ENCODE measurements at regions not wholly inside any gene's neighbourhood (a gene's known extent, or its start where the extent isn't known, plus 50 kb on each side); places are given as distances from the start of the nearest gene placed in this dataset.
A peak's percentile ranks its signal among the peaks of the same experiment; 100 is the strongest.

DNA sequence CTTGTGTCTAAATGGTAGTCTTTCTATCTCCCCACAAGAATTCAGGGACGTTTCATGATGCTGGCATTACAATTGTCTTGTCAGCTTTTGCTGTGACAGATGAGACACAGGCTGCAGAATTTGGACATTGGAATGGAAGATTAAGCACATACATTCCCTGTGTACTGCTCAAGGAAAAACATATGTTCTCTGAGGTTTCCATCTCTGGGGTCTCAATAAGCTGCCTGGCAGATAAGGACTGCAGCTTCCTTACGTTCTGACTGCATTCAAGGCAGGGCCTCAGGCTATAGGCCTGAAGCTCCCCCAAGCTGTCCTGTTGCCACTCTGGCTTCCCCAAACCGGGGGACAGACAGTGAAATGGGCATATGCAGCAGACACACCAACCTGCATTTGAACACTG is 91.3 kb upstream of the KL start:
- Histone ChIP-seq H3K36me3 (no peaks in the 10 kb centered on the region), H3K27ac (no peak overlapping the region), H3K27me3 (no peaks in the 10 kb centered on the region), H3K9me3 (ENCODE audit: low read depth) (no peaks in the 10 kb centered on the region), H3K4me1 (ENCODE audit: low read depth) (no peaks in the 10 kb centered on the region), H3K4me3 (no peak overlapping the region)
- TF ChIP-seq, protein P1, sequence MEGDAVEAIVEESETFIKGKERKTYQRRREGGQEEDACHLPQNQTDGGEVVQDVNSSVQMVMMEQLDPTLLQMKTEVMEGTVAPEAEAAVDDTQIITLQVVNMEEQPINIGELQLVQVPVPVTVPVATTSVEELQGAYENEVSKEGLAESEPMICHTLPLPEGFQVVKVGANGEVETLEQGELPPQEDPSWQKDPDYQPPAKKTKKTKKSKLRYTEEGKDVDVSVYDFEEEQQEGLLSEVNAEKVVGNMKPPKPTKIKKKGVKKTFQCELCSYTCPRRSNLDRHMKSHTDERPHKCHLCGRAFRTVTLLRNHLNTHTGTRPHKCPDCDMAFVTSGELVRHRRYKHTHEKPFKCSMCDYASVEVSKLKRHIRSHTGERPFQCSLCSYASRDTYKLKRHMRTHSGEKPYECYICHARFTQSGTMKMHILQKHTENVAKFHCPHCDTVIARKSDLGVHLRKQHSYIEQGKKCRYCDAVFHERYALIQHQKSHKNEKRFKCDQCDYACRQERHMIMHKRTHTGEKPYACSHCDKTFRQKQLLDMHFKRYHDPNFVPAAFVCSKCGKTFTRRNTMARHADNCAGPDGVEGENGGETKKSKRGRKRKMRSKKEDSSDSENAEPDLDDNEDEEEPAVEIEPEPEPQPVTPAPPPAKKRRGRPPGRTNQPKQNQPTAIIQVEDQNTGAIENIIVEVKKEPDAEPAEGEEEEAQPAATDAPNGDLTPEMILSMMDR (IDR thresholded peaks at IDR 0.05; ENCODE audit: low read depth, low read length) = no peak
- no peak for DNase-seq (ENCODE audit: low read depth in 1 of 2, low spot score in 1 of 2)

DNA sequence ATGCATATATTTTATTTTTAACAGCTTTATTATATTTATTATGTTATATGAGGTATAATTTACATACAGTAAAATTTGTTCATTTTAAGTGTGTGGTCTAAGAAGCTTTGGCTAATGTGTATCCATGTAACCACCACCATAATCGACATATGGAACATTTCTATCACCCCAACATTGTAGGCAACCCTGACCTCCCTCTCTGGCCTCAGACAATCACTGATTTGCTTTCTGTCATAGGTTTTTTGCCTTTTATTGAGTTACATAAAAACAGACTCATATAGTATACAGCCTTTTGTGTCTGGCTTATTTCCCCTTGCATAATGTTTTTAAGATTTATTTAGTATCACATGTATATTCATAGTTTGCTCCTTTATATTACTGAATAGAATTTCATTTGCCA is 90.7 kb upstream of the KL start:
- TF ChIP-seq, protein P1 (IDR thresholded peaks at IDR 0.05; ENCODE audit: low read depth, low read length) = no peak
- Histone ChIP-seq H3K4me1 (ENCODE audit: low read depth) (no peaks in the 10 kb centered on the region), H3K27me3 (no peaks in the 10 kb centered on the region), H3K27ac (no peak overlapping the region), H3K9me3 (ENCODE audit: low read depth) (no peaks in the 10 kb centered on the region), H3K36me3 (no peaks in the 10 kb centered on the region), H3K4me3 (no peak overlapping the region)
- DNase-seq (ENCODE audit: low read depth in 1 of 2, low spot score in 1 of 2) = no peak

DNA sequence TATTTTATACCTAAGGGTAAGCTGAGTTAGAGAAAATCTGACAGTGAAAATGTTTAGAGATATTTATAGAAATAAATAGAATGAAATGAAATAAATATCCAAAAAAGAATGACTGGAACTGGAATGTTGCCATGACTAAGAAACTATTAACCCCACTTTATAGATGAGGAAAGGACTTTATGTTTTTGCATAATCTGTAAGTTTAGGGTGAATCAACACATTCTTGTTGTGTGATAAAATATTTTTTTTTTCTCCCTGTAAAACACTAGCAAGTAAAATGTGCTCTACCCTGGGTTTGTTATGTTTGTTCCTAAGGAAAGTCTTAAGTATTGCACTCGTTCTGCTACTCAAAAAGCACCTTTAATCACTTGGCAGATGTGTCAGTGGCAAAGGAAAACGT is 83.8 kb upstream of the KL start:
- H3K9me3 ChIP-seq (ENCODE audit: low read depth) = no peaks in the 10 kb centered on the region
- no peak overlapping the region for H3K4me3 ChIP-seq
- H3K36me3 ChIP-seq = no peaks in the 10 kb centered on the region
- no peaks in the 10 kb centered on the region for H3K4me1 ChIP-seq (ENCODE audit: low read depth)
- DNase-seq (ENCODE audit: low read depth in 1 of 2, low spot score in 1 of 2) = peak in 1 of 2 donors; percentile 53
- no peak overlapping the region for H3K27ac ChIP-seq
- TF ChIP-seq, protein P1 (IDR thresholded peaks at IDR 0.05; ENCODE audit: low read depth, low read length) = no peak
- H3K27me3 ChIP-seq = no peaks in the 10 kb centered on the region

DNA sequence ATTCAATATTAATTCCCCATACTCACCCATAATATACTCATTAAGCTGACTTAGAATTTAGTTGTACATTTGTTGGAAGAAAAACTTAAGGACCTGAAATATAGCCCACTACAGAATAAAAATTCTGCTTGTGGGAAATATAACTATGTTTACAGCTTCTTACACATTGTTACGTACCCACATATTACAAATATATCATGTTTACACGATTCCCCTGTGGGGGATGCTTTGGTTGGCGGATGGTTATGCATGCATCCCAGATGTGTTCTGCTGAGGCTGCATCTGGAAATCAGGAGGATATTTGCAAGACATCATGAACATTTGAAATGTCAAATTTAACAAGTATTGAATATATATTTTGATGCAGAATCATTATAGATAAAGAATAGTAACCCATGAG is 79.5 kb upstream of the KL start:
- no peaks in the 10 kb centered on the region for H3K9me3 ChIP-seq (ENCODE audit: low read depth)
- no peak for DNase-seq (ENCODE audit: low read depth in 1 of 2, low spot score in 1 of 2)
- H3K4me3 ChIP-seq = no peak overlapping the region
- H3K27me3 ChIP-seq = no peaks in the 10 kb centered on the region
- TF ChIP-seq, protein P1 (IDR thresholded peaks at IDR 0.05; ENCODE audit: low read depth, low read length) = no peak
- H3K36me3 ChIP-seq = no peaks in the 10 kb centered on the region
- no peak overlapping the region for H3K27ac ChIP-seq
- H3K4me1 ChIP-seq (ENCODE audit: low read depth) = no peaks in the 10 kb centered on the region

DNA sequence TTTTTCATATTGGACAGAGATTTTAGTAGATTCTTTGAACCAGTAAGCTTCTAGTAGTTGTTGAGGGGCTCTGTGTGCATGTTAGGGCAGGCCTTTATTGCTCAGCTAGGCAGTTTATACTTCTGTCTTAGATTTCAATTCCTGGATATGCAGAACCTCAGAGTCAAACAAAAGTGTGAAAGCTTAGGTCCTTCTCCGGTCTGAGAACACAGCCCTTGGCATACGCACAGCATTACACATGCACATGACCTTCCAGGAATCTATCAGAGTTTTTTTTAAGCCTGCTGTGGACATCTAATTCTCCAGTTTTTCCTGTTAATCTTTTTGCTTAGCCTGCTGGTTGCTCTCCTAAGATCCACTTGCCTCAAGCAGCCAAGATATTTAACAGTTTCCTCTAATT is 77.9 kb upstream of the KL start:
- no peaks in the 10 kb centered on the region for H3K9me3 ChIP-seq (ENCODE audit: low read depth)
- TF ChIP-seq, protein P1 (IDR thresholded peaks at IDR 0.05; ENCODE audit: low read depth, low read length) = no peak
- H3K4me1 ChIP-seq (ENCODE audit: low read depth) = no peaks in the 10 kb centered on the region
- no peak for DNase-seq (ENCODE audit: low read depth in 1 of 2, low spot score in 1 of 2)
- no peaks in the 10 kb centered on the region for H3K36me3 ChIP-seq
- no peak overlapping the region for H3K4me3 ChIP-seq
- no peaks in the 10 kb centered on the region for H3K27me3 ChIP-seq
- H3K27ac ChIP-seq = no peak overlapping the region

DNA sequence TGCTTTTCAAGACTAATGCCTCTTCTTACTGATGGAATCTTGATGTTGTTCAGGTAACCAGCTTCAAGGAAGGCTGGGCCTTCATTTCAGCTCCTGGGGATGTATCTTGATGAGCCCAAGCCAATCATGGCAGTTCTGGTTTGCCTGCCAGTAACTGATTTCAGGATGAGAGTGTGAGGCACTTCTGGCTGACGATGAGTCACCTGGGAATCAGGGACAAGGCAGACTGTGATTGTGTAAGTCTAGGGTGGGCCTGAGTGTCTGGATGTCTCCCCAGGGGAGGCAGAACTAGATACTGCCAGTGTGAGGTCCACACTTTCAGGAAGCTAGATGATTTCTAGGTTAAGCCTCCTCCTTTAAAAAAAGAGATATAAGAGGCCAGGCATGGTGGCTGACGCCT is 77.3 kb upstream of the KL start:
- TF ChIP-seq, protein P1 (IDR thresholded peaks at IDR 0.05; ENCODE audit: low read depth, low read length) = no peak
- Histone ChIP-seq H3K27me3 (no peaks in the 10 kb centered on the region), H3K9me3 (ENCODE audit: low read depth) (no peaks in the 10 kb centered on the region), H3K4me1 (ENCODE audit: low read depth) (no peaks in the 10 kb centered on the region), H3K27ac (no peak overlapping the region), H3K36me3 (no peaks in the 10 kb centered on the region), H3K4me3 (no peak overlapping the region)
- DNase-seq (ENCODE audit: low read depth in 1 of 2, low spot score in 1 of 2) = peak in 1 of 2 donors; percentile 45

Data from cardiac muscle cell (in vitro differentiated cells and primary cell).